IMR-90 (cell line): ENCODE measurements at regions not wholly inside any gene's neighbourhood (a gene's known extent, or its start where the extent isn't known, plus 50 kb on each side); places are given as distances from the start of the nearest gene placed in this dataset.

ENCODE experiments used
- ATAC-seq: fragments of 200-7000 bp; cut with Tn5 transposase; 2 replicates; pipeline ENCODE4 v1.9.1; 2020; ENCODE audit warnings: low read depth, mild to moderate bottlenecking, moderate library complexity
- BruUV-seq: library from RNA; stranded (reverse); fragments of 400-500 nt; replicated peaks from 2 replicates; lab custom pipeline; 2021; lab: Mats Ljungman, UMichigan
- CTCF ChIA-PET: fragments of 300-600 bp; formaldehyde crosslinking; extraction: SDS; loops from one replicate; lab custom pipeline; 2021; ENCODE audit warnings: antibody characterized with exemption; lab: Yijun Ruan, JAX
- POLR2A ChIA-PET: fragments of 300-600 bp; sonication (Branson Sonifier 250); formaldehyde crosslinking; loops from one replicate; lab custom pipeline; 2022; ENCODE audit warnings: antibody characterized with exemption; ENCODE audit not compliant: unreplicated experiment; lab: Charles Lee
- DNase-seq: peaks from one replicate; pipeline ENCODE4 v3.0.0; 2013
- H2AFZ ChIP-seq: replicated peaks from 2 replicates; pipeline ENCODE3; 2013; ENCODE audit warnings: low read length, mild to moderate bottlenecking; ENCODE audit not compliant: poor library complexity
- H2AK5ac ChIP-seq: 2 replicates; pipeline ENCODE4 v1.6.1; 2013; ENCODE audit warnings: low read depth, low read length, inconsistent platforms
- H2AK9ac ChIP-seq: replicated peaks from 2 replicates; pipeline ENCODE3; 2013; ENCODE audit warnings: mild to moderate bottlenecking, low read depth, low read length, moderate library complexity; ENCODE audit not compliant: poor library complexity
- H2BK120ac ChIP-seq: 2 replicates; pipeline ENCODE4 v1.6.1; 2013; ENCODE audit warnings: low read depth, low read length, inconsistent platforms
- H2BK15ac ChIP-seq: 3 replicates; pipeline ENCODE4 v1.6.1; 2013; ENCODE audit warnings: low read depth, low read length, inconsistent platforms
- H2BK20ac ChIP-seq: 2 replicates; pipeline ENCODE4 v1.6.1; 2013; ENCODE audit warnings: low read depth, mild to moderate bottlenecking, inconsistent platforms, low read length, moderate library complexity
- H2BK5ac ChIP-seq: 2 replicates; pipeline ENCODE4 v1.6.1; 2013; ENCODE audit warnings: mild to moderate bottlenecking, low read depth, low read length, inconsistent platforms; ENCODE audit not compliant: poor library complexity, severe bottlenecking
- H3K14ac ChIP-seq: replicated peaks from 2 replicates; pipeline ENCODE4 v1.6.1; 2013; ENCODE audit warnings: low read depth, low read length, inconsistent platforms
- H3K18ac ChIP-seq: 2 replicates; pipeline ENCODE4 v1.6.1; 2013; ENCODE audit warnings: low read depth, low read length, control low read depth
- H3K23ac ChIP-seq: 2 replicates; pipeline ENCODE4 v1.6.1; 2013; ENCODE audit warnings: low read depth, low read length, inconsistent platforms
- H3K27ac ChIP-seq: 2 replicates; pipeline ENCODE4 v1.5.1; 2013; ENCODE audit warnings: mild to moderate bottlenecking, control low read depth, low read length; ENCODE audit not compliant: insufficient read depth
- H3K27me3 ChIP-seq: 2 replicates; pipeline ENCODE4 v1.6.1; 2013; ENCODE audit warnings: low read length; ENCODE audit not compliant: control insufficient read depth, insufficient read depth
- H3K36me3 ChIP-seq: 2 replicates; pipeline ENCODE4 v1.6.1; 2013; ENCODE audit warnings: low read length, mixed read lengths; ENCODE audit not compliant: control insufficient read depth, insufficient read depth
- H3K4ac ChIP-seq: 2 replicates; pipeline ENCODE4 v1.6.1; 2013; ENCODE audit warnings: low read depth, low read length, inconsistent platforms
- H3K4me1 ChIP-seq: 2 replicates; pipeline ENCODE4 v1.6.1; 2013; ENCODE audit warnings: low read length, mixed read lengths; ENCODE audit not compliant: control insufficient read depth, insufficient read depth
- H3K4me2 ChIP-seq: 2 replicates; pipeline ENCODE4 v1.6.1; 2013; ENCODE audit warnings: low read depth, mild to moderate bottlenecking, control low read depth, low read length, moderate library complexity
- H3K4me3 ChIP-seq: 2 replicates; pipeline ENCODE4 v1.5.1; 2013; ENCODE audit warnings: low read depth, mild to moderate bottlenecking, control low read depth, low read length, moderate library complexity; ENCODE audit not compliant: insufficient read depth
- H3K56ac ChIP-seq: 2 replicates; pipeline ENCODE4 v1.6.1; 2013; ENCODE audit warnings: low read length, inconsistent platforms; ENCODE audit not compliant: insufficient read depth; ENCODE audit errors: extremely low read depth
- H3K79me1 ChIP-seq, 2 experiments: 2 replicates each; pipeline ENCODE4 v1.6.1; 2013; ENCODE audit warnings: low read length in 2 of 2, inconsistent platforms in 1 of 2, low read depth in 1 of 2
- H3K9ac ChIP-seq: 2 replicates; pipeline ENCODE4 v1.6.1; 2013; ENCODE audit warnings: low read depth, low read length, control low read depth
- H3K9me1 ChIP-seq: 2 replicates; pipeline ENCODE4 v1.6.1; 2013; ENCODE audit warnings: low read length, inconsistent platforms; ENCODE audit not compliant: insufficient read depth
- H3K9me3 ChIP-seq: 2 replicates; pipeline ENCODE4 v1.6.1; 2013; ENCODE audit warnings: low read length; ENCODE audit not compliant: control insufficient read depth, insufficient read depth
- H4K20me1 ChIP-seq: 2 replicates; pipeline ENCODE4 v1.6.1; 2013; ENCODE audit warnings: low read length, inconsistent platforms; ENCODE audit not compliant: insufficient read depth
- H4K5ac ChIP-seq: 2 replicates; pipeline ENCODE4 v1.6.1; 2013; ENCODE audit warnings: mild to moderate bottlenecking, low read depth, low read length, control low read depth
- H4K8ac ChIP-seq, 2 experiments: 2 replicates each; pipeline ENCODE4 v1.6.1; 2013; ENCODE audit warnings: low read depth in 2 of 2, low read length in 2 of 2, control low read depth in 1 of 2, inconsistent platforms in 1 of 2
- H4K91ac ChIP-seq: 2 replicates; pipeline ENCODE4 v1.6.1; 2013; ENCODE audit warnings: low read depth, low read length, inconsistent platforms; ENCODE audit not compliant: insufficient read depth
- CHD1 ChIP-seq: IDR thresholded peaks from 2 replicates; pipeline ENCODE4 v1.6.1; 2012; ENCODE audit warnings: low read depth, low read length, improper control_type of control experiment
- FOS ChIP-seq: fragments of 150-350 bp; IDR thresholded peaks from 2 replicates; pipeline ENCODE4 v1.6.1; 2016; ENCODE audit warnings: low read depth, low read length
- MXI1 ChIP-seq: IDR thresholded peaks from 2 replicates; pipeline ENCODE4 v1.6.1; 2012; ENCODE audit warnings: low read depth, mild to moderate bottlenecking, low read length, moderate library complexity, borderline replicate concordance
- NFE2L2 ChIP-seq: fragments of 150-350 bp; IDR thresholded peaks from 2 replicates; pipeline ENCODE4 v1.6.1; 2016; ENCODE audit warnings: low read depth, mild to moderate bottlenecking, low read length
- POLR2A ChIP-seq: IDR thresholded peaks from 2 replicates; pipeline ENCODE4 v1.6.1; 2012; ENCODE audit warnings: mild to moderate bottlenecking, low read depth, low read length
- RCOR1 ChIP-seq: IDR thresholded peaks from 2 replicates; pipeline ENCODE4 v1.6.1; 2012; ENCODE audit warnings: mild to moderate bottlenecking, low read length, improper control_type of control experiment; ENCODE audit not compliant: insufficient replicate concordance
- WGBS, 2 experiments: methylation state at CpG; one replicate each; pipeline versions ENCODE4 v1.1.5 to v1.1.7; 2013; ENCODE audit warnings: missing lambda C conversion rate in 2 of 2; ENCODE audit not compliant: insufficient read length in 1 of 2; ENCODE audit errors: extremely low coverage in 2 of 2; 5-methylcytosine and 5-hydroxymethylcytosine counted together
- dilution Hi-C: fragments of 300-500 bp; cut with HindIII; formaldehyde crosslinking; loops from one replicate; pipeline ENCODE4 v1.14.3; 2018; ENCODE audit warnings: low sequenced_read_pairs; ENCODE audit not compliant: unreplicated experiment
- in situ Hi-C: fragments of 300-500 bp; cut with MboI; formaldehyde crosslinking; loops from 3 replicates; pipeline ENCODE4 v1.14.3; 2019; ENCODE audit warnings: low sequenced_read_pairs, inconsistent platforms, mixed read lengths
- intact Hi-C: fragments of 100-400 bp; cut with micrococcal nuclease; formaldehyde crosslinking; loops from 2 replicates; pipeline ENCODE4 v1.10.0; 2022
- TF ChIP-seq, protein P1 (sequence below): fragments of 150-350 bp; IDR thresholded peaks from 2 replicates; pipeline ENCODE4 v1.6.1; 2017; ENCODE audit warnings: mild to moderate bottlenecking, antibody characterized with exemption, low read length, low read depth
- TF ChIP-seq, protein P2 (sequence below): conservative IDR thresholded peaks from 2 replicates; pipeline ENCODE4 v1.5.1; 2012; ENCODE audit warnings: mild to moderate bottlenecking, low read depth, low read length, improper control_type of control experiment
- TF ChIP-seq, protein P3 (sequence below): fragments of 150-350 bp; IDR thresholded peaks from 2 replicates; pipeline ENCODE4 v1.6.1; 2016; ENCODE audit warnings: low read depth, mild to moderate bottlenecking, low read length, moderate library complexity, borderline replicate concordance

DNA sequence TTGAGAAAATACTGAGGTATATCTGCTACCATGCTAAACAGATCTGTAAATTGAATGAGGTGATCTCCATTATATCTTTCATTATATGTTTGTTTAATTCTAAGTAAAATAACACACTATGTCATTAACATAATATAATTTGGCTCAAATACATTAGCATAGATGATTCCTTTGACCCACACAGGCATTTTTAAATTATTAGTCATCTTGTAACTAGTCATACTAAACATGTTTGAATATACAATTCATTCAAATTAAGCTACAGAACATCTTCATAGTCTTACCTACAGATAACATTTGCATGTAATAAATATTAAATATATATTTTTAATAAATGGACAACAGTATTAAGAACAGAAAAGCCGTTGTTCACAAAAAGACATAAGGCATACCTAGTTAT is 52.7 kb upstream of the KYNU start:
- BruUV-seq = no TSS peak
- in situ Hi-C loops = no loop called here
- Histone ChIP-seq H2AK5ac (no peak overlapping the region), H3K27me3 (no peaks in the 10 kb centered on the region), H3K18ac (no peak overlapping the region), H3K9ac (no peak overlapping the region), H3K4me2 (no peak overlapping the region), H3K14ac (no peak overlapping the region), H3K9me3 (no peaks in the 10 kb centered on the region), H2BK5ac (peak overlapping the region; percentile 13), H2BK120ac (no peak overlapping the region), H2BK15ac (no peak overlapping the region; the same call in 2 of the 3 replicates), H2BK20ac (no peak overlapping the region), H4K8ac (no peak overlapping the region), H3K56ac (no peak overlapping the region), H3K27ac (no peak overlapping the region), H3K9me1 (no peaks in the 10 kb centered on the region), H2AK9ac (no peak overlapping the region), H2AFZ (no peak overlapping the region), H3K4me3 (no peak overlapping the region), H3K36me3 (no peaks in the 10 kb centered on the region), H4K91ac (no peak overlapping the region), H4K20me1 (no peaks in the 10 kb centered on the region), H4K5ac (no peak overlapping the region), H3K23ac (no peak overlapping the region), H3K4me1 (peaks cover 6% of the 10 kb centered on the region; the same call in 1 of the 2 replicates), H3K4ac (no peak overlapping the region), H3K79me1 (no peaks in the 10 kb centered on the region)
- dilution Hi-C loops = no loop called here
- ChIA-PET CTCF (no interaction called here), POLR2A (no interaction called here)
- intact Hi-C loops = no loop called here
- no CpG with 5 or more reads among the region's 1 CpG for WGBS, 2 experiments
- no peak for TF ChIP-seq RCOR1
- TF ChIP-seq MXI1 = no peak
- no peak for TF ChIP-seq FOS
- TF ChIP-seq, protein P1, sequence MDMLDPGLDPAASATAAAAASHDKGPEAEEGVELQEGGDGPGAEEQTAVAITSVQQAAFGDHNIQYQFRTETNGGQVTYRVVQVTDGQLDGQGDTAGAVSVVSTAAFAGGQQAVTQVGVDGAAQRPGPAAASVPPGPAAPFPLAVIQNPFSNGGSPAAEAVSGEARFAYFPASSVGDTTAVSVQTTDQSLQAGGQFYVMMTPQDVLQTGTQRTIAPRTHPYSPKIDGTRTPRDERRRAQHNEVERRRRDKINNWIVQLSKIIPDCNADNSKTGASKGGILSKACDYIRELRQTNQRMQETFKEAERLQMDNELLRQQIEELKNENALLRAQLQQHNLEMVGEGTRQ = no peak
- no peak for TF ChIP-seq CHD1
- TF ChIP-seq NFE2L2 = no peak
- TF ChIP-seq, protein P2, sequence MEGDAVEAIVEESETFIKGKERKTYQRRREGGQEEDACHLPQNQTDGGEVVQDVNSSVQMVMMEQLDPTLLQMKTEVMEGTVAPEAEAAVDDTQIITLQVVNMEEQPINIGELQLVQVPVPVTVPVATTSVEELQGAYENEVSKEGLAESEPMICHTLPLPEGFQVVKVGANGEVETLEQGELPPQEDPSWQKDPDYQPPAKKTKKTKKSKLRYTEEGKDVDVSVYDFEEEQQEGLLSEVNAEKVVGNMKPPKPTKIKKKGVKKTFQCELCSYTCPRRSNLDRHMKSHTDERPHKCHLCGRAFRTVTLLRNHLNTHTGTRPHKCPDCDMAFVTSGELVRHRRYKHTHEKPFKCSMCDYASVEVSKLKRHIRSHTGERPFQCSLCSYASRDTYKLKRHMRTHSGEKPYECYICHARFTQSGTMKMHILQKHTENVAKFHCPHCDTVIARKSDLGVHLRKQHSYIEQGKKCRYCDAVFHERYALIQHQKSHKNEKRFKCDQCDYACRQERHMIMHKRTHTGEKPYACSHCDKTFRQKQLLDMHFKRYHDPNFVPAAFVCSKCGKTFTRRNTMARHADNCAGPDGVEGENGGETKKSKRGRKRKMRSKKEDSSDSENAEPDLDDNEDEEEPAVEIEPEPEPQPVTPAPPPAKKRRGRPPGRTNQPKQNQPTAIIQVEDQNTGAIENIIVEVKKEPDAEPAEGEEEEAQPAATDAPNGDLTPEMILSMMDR = no peak
- TF ChIP-seq, protein P3, sequence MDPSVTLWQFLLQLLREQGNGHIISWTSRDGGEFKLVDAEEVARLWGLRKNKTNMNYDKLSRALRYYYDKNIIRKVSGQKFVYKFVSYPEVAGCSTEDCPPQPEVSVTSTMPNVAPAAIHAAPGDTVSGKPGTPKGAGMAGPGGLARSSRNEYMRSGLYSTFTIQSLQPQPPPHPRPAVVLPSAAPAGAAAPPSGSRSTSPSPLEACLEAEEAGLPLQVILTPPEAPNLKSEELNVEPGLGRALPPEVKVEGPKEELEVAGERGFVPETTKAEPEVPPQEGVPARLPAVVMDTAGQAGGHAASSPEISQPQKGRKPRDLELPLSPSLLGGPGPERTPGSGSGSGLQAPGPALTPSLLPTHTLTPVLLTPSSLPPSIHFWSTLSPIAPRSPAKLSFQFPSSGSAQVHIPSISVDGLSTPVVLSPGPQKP = no peak
- TF ChIP-seq POLR2A = no peak
- DNase-seq = peak; percentile 36
- ATAC-seq = peak; percentile 54; the same call in 1 of the 2 replicates
